ENCODE measurements at regions not wholly inside any gene's neighbourhood (a gene's known extent, or its start where the extent isn't known, plus 50 kb on each side); places are given as distances from the start of the nearest gene placed in this dataset.
A peak's percentile ranks its signal among the peaks of the same experiment; 100 is the strongest.

DNA sequence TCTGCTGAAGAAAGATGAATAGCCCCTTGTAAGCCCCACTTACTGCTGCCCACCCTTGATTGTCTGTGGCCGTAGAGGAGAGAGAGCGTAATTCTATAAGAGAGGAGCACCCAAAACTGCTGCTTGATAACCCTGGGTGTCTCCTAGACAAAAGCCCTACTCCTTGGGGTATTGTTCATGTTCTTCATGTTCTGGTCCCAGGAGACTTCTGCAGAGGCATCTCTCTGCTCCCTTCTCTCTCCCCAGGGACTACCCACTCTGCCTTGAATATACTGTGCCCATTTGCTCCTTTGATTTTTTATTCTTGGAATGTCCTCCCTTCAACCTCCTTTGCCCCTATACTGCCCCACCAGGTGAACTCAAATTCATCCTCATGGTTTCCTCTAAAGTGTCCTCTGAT, 417.8 kb upstream of the CADM1 start:
- no peak for DNase-seq (ENCODE audit: low spot score)
- H3K4me1 ChIP-seq (replicated peaks), result no peaks in the 10 kb centered on the region
- no peaks in the 10 kb centered on the region for H3K27me3 ChIP-seq (replicated peaks; ENCODE audit: insufficient read depth)
- no peak overlapping the region for H3K4me3 ChIP-seq
- H3K9me3 ChIP-seq, result no peaks in the 10 kb centered on the region
- H3K27ac ChIP-seq, result no peak overlapping the region
- WGBS, result 75% methylated on average over 2 of the region's 2 CpGs
- no peaks in the 10 kb centered on the region for H3K36me3 ChIP-seq
- intact Hi-C loops (cut with DNase I), result no loop called here
- TF ChIP-seq CTCF (IDR thresholded peaks at IDR 0.05) (no peak), POLR2AphosphoS5 (IDR thresholded peaks at IDR 0.05) (no peak), POLR2A (IDR thresholded peaks at IDR 0.05) (no peak)

GRCh38 chr11:115921540-115921939, 417.3 kb upstream of the CADM1 start:
- intact Hi-C loops (cut with DNase I), result no loop called here
- no peaks in the 10 kb centered on the region for H3K27me3 ChIP-seq (replicated peaks; ENCODE audit: insufficient read depth)
- TF ChIP-seq POLR2A (IDR thresholded peaks at IDR 0.05), result no peak
- TF ChIP-seq CTCF (IDR thresholded peaks at IDR 0.05), result no peak
- TF ChIP-seq POLR2AphosphoS5 (IDR thresholded peaks at IDR 0.05), result no peak
- WGBS, result 72% methylated on average over 3 of the region's 3 CpGs
- DNase-seq (ENCODE audit: low spot score), result no peak
- H3K27ac ChIP-seq, result no peak overlapping the region
- H3K9me3 ChIP-seq, result no peaks in the 10 kb centered on the region
- H3K4me3 ChIP-seq, result no peak overlapping the region
- H3K36me3 ChIP-seq, result no peaks in the 10 kb centered on the region
- no peaks in the 10 kb centered on the region for H3K4me1 ChIP-seq (replicated peaks)

GRCh38 chr11:115920841-115921480, 416.7 kb upstream of the CADM1 start:
- H3K27ac ChIP-seq, result no peak overlapping the region
- 49% methylated on average over 6 of the region's 6 CpGs for WGBS
- H3K4me1 ChIP-seq (replicated peaks), result no peaks in the 10 kb centered on the region
- H3K4me3 ChIP-seq, result no peak overlapping the region
- peak; percentile 74 for TF ChIP-seq POLR2AphosphoS5 (IDR thresholded peaks at IDR 0.05)
- TF ChIP-seq POLR2A (IDR thresholded peaks at IDR 0.05), result no peak
- intact Hi-C loops (cut with DNase I), result no loop called here
- peak; percentile 61 for DNase-seq (ENCODE audit: low spot score)
- no peaks in the 10 kb centered on the region for H3K36me3 ChIP-seq
- H3K9me3 ChIP-seq, result no peaks in the 10 kb centered on the region
- no peaks in the 10 kb centered on the region for H3K27me3 ChIP-seq (replicated peaks; ENCODE audit: insufficient read depth)

GRCh38 chr11:115920092-115920461, 415.9 kb upstream of the CADM1 start:
- no peak for TF ChIP-seq CTCF (IDR thresholded peaks at IDR 0.05)
- no peak for TF ChIP-seq POLR2A (IDR thresholded peaks at IDR 0.05)
- no peak for TF ChIP-seq POLR2AphosphoS5 (IDR thresholded peaks at IDR 0.05)
- no peaks in the 10 kb centered on the region for H3K36me3 ChIP-seq
- H3K27ac ChIP-seq, result no peak overlapping the region
- H3K9me3 ChIP-seq, result no peaks in the 10 kb centered on the region
- WGBS, result 42% methylated on average over 1 of the region's 1 CpG
- H3K4me3 ChIP-seq, result no peak overlapping the region
- intact Hi-C loops (cut with DNase I), result no loop called here
- DNase-seq (ENCODE audit: low spot score), result no peak
- H3K4me1 ChIP-seq (replicated peaks), result no peaks in the 10 kb centered on the region
- H3K27me3 ChIP-seq (replicated peaks; ENCODE audit: insufficient read depth), result no peaks in the 10 kb centered on the region

GRCh38 chr11:115919341-115920091, 415.3 kb upstream of the CADM1 start:
- no peak overlapping the region for H3K4me3 ChIP-seq
- 65% methylated on average over 4 of the region's 4 CpGs for WGBS
- no peaks in the 10 kb centered on the region for H3K4me1 ChIP-seq (replicated peaks)
- no peak for DNase-seq (ENCODE audit: low spot score)
- no peaks in the 10 kb centered on the region for H3K27me3 ChIP-seq (replicated peaks; ENCODE audit: insufficient read depth)
- H3K27ac ChIP-seq, result no peak overlapping the region
- no peaks in the 10 kb centered on the region for H3K9me3 ChIP-seq
- H3K36me3 ChIP-seq, result no peaks in the 10 kb centered on the region
- intact Hi-C loops (cut with DNase I), result no loop called here
- TF ChIP-seq CTCF (IDR thresholded peaks at IDR 0.05), result no peak
- no peak for TF ChIP-seq POLR2AphosphoS5 (IDR thresholded peaks at IDR 0.05)
- no peak for TF ChIP-seq POLR2A (IDR thresholded peaks at IDR 0.05)

All from prostate gland (tissue), 2 donors.